ENCODE measurements at regions not wholly inside any gene's neighbourhood (a gene's known extent, or its start where the extent isn't known, plus 50 kb on each side); places are given as distances from the start of the nearest gene placed in this dataset.

DNA sequence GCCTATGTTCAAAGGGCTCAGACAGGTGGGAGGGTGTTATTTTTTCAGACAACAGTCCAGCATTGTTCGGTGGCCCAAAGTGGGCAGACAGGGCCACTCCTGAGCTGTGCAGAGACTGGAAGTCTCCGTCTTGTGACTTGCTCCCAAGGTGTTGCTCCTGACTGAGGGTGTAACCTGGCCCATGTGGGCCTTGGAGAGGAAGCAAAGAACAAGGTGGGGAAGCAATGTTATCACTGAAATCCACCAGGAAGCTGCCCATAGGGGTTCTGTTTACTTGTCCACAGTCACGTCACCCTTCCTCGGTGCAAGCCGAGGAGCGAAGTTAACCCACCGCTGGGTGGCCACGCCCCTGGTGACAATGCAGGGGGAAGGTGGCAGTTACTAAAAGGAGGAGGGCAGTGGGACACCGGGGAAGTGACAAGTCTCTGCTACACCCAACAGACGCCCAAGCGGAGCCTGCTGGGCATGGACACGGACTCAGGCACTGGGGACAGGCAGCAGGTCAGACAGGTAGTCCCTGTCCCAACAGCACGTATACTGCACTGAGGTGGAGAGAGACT lies 311.6 kb upstream of the MKI67 start:
- dilution Hi-C loops (cut with MboI; ENCODE audit: extremely low pct_ligation_motif_present, low sequenced_read_pairs), result no loop called here
- FAIRE-seq (no peak), DNase-seq (ENCODE audit: low read depth, low spot score) (no peak)
- ChIA-PET CTCF (no interaction called here), POLR2A (no interaction called here)
- no peaks in the 10 kb centered on the region for H3K4me1 ChIP-seq (ENCODE audit: control insufficient read depth, extremely low read depth, insufficient read depth, low read length)
- TF ChIP-seq POLR2A (IDR thresholded peaks at IDR 0.05; ENCODE audit: low read depth, low read length) (no peak), JUN (IDR thresholded peaks at IDR 0.05; ENCODE audit: borderline replicate concordance, insufficient read depth, insufficient read length, low read depth) (no peak), MAX (IDR thresholded peaks at IDR 0.05; ENCODE audit: insufficient read depth, insufficient read length) (no peak), MYC (IDR thresholded peaks at IDR 0.05; ENCODE audit: low read depth, low read length) (no peak), EZH2 (IDR thresholded peaks at IDR 0.05; ENCODE audit: borderline replicate concordance, low read depth, low read length, severe bottlenecking) (no peak), POLR2AphosphoS5 (IDR thresholded peaks at IDR 0.05; ENCODE audit: insufficient read depth, low read depth, low read length) (no peak), GATA2 (IDR thresholded peaks at IDR 0.05; ENCODE audit: insufficient read depth, insufficient read length, low read depth, low read length) (no peak), FOS (IDR thresholded peaks at IDR 0.05; ENCODE audit: borderline replicate concordance, insufficient read depth, low read length) (no peak)
- TF ChIP-seq, protein P1, sequence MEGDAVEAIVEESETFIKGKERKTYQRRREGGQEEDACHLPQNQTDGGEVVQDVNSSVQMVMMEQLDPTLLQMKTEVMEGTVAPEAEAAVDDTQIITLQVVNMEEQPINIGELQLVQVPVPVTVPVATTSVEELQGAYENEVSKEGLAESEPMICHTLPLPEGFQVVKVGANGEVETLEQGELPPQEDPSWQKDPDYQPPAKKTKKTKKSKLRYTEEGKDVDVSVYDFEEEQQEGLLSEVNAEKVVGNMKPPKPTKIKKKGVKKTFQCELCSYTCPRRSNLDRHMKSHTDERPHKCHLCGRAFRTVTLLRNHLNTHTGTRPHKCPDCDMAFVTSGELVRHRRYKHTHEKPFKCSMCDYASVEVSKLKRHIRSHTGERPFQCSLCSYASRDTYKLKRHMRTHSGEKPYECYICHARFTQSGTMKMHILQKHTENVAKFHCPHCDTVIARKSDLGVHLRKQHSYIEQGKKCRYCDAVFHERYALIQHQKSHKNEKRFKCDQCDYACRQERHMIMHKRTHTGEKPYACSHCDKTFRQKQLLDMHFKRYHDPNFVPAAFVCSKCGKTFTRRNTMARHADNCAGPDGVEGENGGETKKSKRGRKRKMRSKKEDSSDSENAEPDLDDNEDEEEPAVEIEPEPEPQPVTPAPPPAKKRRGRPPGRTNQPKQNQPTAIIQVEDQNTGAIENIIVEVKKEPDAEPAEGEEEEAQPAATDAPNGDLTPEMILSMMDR (IDR thresholded peaks at IDR 0.05; ENCODE audit: extremely low read depth in 1 of 2, insufficient read depth in 1 of 2, low read depth in 1 of 2, low read length in 2 of 2), result no peak
- H4K20me1 ChIP-seq (replicated peaks; ENCODE audit: control insufficient read depth, extremely low read depth, insufficient read depth, low read length), result no peaks in the 10 kb centered on the region
- no peaks in the 10 kb centered on the region for H3K9me1 ChIP-seq (replicated peaks; ENCODE audit: control insufficient read depth, extremely low read depth, insufficient read depth, low read length)
- H3K4me2 ChIP-seq (ENCODE audit: insufficient read depth, low read length), result no peak overlapping the region
- intact Hi-C loops (cut with micrococcal nuclease), result no loop called here
- no TSS peak for BruUV-seq (replicated peaks)
- no peaks in the 10 kb centered on the region for H3K9me3 ChIP-seq (replicated peaks; ENCODE audit: control insufficient read depth, insufficient read depth, low read length)
- no peak overlapping the region for H3K4me3 ChIP-seq (replicated peaks in 1 of 3; ENCODE audit: insufficient read depth in 1 of 3, low read depth in 1 of 3, low read length in 3 of 3)
- H2AFZ ChIP-seq (ENCODE audit: low read depth, low read length), result no peak overlapping the region
- H3K36me3 ChIP-seq (ENCODE audit: control insufficient read depth in 2 of 2, extremely low read depth in 1 of 2, insufficient read depth in 2 of 2, low read length in 2 of 2), result no peaks in the 10 kb centered on the region
- no peak overlapping the region for H3K27ac ChIP-seq (ENCODE audit: insufficient read depth, low read depth, low read length)
- H3K79me2 ChIP-seq (ENCODE audit: control insufficient read depth, insufficient read depth, low read length), result no peaks in the 10 kb centered on the region
- H3K9ac ChIP-seq (replicated peaks; ENCODE audit: extremely low read depth, insufficient read depth, low read length), result no peak overlapping the region
- no peaks in the 10 kb centered on the region for H3K27me3 ChIP-seq (ENCODE audit: control insufficient read depth in 2 of 2, insufficient read depth in 2 of 2, low read length in 2 of 2)
